ENCODE measurements at regions not wholly inside any gene's neighbourhood (a gene's known extent, or its start where the extent isn't known, plus 50 kb on each side); places are given as distances from the start of the nearest gene placed in this dataset.

DNA sequence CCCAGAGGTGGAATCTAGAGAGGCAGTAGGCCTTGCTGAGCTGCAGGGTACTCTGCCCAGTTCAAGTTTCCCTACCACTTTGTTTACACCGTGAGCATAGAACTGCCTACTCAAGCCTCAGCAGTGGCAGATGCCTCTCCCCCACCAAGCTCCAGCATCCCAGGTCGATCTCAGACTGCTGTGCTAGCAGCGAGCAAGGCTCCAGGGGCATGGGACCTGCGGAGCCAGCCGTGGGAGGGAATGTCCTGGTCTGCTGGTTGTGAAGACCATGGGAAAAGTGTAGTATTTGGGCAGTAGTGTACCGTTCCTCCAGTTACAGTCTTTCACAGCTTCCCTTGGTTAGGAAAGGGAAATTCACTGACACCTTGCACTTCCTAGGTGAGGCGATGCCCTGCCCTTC, 50.6 kb upstream of the FSIP2 start:
- POLR2A ChIA-PET (ENCODE audit: partially characterized antibody): no interaction called here
- Histone ChIP-seq H2AK5ac (ENCODE audit: low read depth, low read length) (no peak overlapping the region), H2BK15ac (ENCODE audit: low read length) (no peak overlapping the region), H3K23me2 (ENCODE audit: low read depth, low read length) (no peaks in the 10 kb centered on the region), H3K4me2 (ENCODE audit: insufficient read depth in 1 of 2, low read depth in 2 of 2, low read length in 2 of 2) (no peak overlapping the region), H2BK5ac (ENCODE audit: low read depth, low read length) (no peak overlapping the region), H3K23ac (ENCODE audit: insufficient read length) (no peak overlapping the region), H2AFZ (ENCODE audit: low read length) (no peak overlapping the region), H3K4me3 (ENCODE audit: extremely low read depth in 1 of 4, insufficient read depth in 2 of 4, low read depth in 3 of 4, low read length in 4 of 4) (no peak overlapping the region), H3K4me1 (replicated peaks in 1 of 4; ENCODE audit: control insufficient read depth in 3 of 4, insufficient read depth in 4 of 4, low read length in 3 of 4) (no peaks in the 10 kb centered on the region), H4K91ac (replicated peaks; ENCODE audit: insufficient read length, low read length) (no peak overlapping the region), H3K27ac (ENCODE audit: low read depth, low read length) (no peak overlapping the region; the same call in 1 of the 2 replicates), H3K9me3 (ENCODE audit: insufficient read depth in 2 of 2, low read depth in 1 of 2, low read length in 1 of 2) (no peaks in the 10 kb centered on the region; a peak in 1 of 4 replicates), H4K5ac (ENCODE audit: insufficient read length, low read depth, low read length) (no peak overlapping the region), H3K79me1 (ENCODE audit: low read depth, low read length) (no peaks in the 10 kb centered on the region), H3K18ac (ENCODE audit: extremely low read depth, low read length) (no peak overlapping the region), H3K14ac (ENCODE audit: insufficient read length) (no peak overlapping the region), H3K9ac (replicated peaks in 1 of 4; ENCODE audit: extremely low read depth in 1 of 4, low read depth in 3 of 4, low read length in 3 of 4) (no peak overlapping the region), H3K56ac (replicated peaks; ENCODE audit: insufficient read length, low read depth, low read length) (no peak overlapping the region), H3K4ac (replicated peaks; ENCODE audit: insufficient read length, low read depth, low read length) (no peak overlapping the region), H2BK20ac (ENCODE audit: low read length) (no peak overlapping the region), H4K8ac (ENCODE audit: extremely low read depth, insufficient read depth, low read length) (no peak overlapping the region), H3K27me3 (replicated peaks in 1 of 4; ENCODE audit: control insufficient read depth in 3 of 4, extremely low read depth in 1 of 4, insufficient read depth in 3 of 4, low read length in 3 of 4) (no peaks in the 10 kb centered on the region), H2BK120ac (replicated peaks; ENCODE audit: low read depth, low read length) (no peak overlapping the region), H4K20me1 (replicated peaks in 1 of 2; ENCODE audit: control insufficient read depth in 1 of 2, insufficient read depth in 2 of 2, low read length in 2 of 2) (no peaks in the 10 kb centered on the region), H2BK12ac (ENCODE audit: low read depth, low read length) (no peak overlapping the region), H3K36me3 (ENCODE audit: control insufficient read depth in 2 of 4, insufficient read depth in 4 of 4, low read length in 3 of 4) (no peaks in the 10 kb centered on the region), H3K79me2 (ENCODE audit: control insufficient read depth in 1 of 2, insufficient read depth in 2 of 2, low read length in 2 of 2) (no peaks in the 10 kb centered on the region)
- DNase-seq (ENCODE audit: low read depth in 1 of 2, low spot score in 2 of 2): no peak
- FAIRE-seq: no peak
- CTCF ChIA-PET (ENCODE audit: partially characterized antibody): no interaction called here
- 97% methylated on average over 7 of the region's 7 CpGs; no CpG with 5 or more reads in 1 of the 2 experiments for WGBS, 2 experiments (ENCODE audit: extremely low coverage in 1 of 2, insufficient coverage in 1 of 2, insufficient read length in 1 of 2, insufficient replicate concordance in 2 of 2, low coverage in 1 of 2, low lambda C conversion rate in 2 of 2, missing lambda C conversion rate in 1 of 2)
- TF ChIP-seq, protein P1, sequence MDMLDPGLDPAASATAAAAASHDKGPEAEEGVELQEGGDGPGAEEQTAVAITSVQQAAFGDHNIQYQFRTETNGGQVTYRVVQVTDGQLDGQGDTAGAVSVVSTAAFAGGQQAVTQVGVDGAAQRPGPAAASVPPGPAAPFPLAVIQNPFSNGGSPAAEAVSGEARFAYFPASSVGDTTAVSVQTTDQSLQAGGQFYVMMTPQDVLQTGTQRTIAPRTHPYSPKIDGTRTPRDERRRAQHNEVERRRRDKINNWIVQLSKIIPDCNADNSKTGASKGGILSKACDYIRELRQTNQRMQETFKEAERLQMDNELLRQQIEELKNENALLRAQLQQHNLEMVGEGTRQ (IDR thresholded peaks at IDR 0.05; ENCODE audit: low read length): no peak
- TF ChIP-seq CBX5 (IDR thresholded peaks at IDR 0.05; ENCODE audit: low read depth, low read length): no peak
- TF ChIP-seq, protein P2, sequence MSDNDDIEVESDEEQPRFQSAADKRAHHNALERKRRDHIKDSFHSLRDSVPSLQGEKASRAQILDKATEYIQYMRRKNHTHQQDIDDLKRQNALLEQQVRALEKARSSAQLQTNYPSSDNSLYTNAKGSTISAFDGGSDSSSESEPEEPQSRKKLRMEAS (IDR thresholded peaks at IDR 0.05): no peak
- no peak for TF ChIP-seq CEBPB (IDR thresholded peaks at IDR 0.05; ENCODE audit: low read depth, low read length)
- TF ChIP-seq SP4 (IDR thresholded peaks at IDR 0.05; ENCODE audit: low read length): no peak
- TF ChIP-seq RAD21 (IDR thresholded peaks at IDR 0.05 in 1 of 2, conservative IDR thresholded peaks at IDR 0.05 in 1 of 2; ENCODE audit: low read depth in 2 of 2, low read length in 2 of 2): no peak
- no peak for TF ChIP-seq HDAC2 (IDR thresholded peaks at IDR 0.05; ENCODE audit: borderline replicate concordance in 1 of 2, low read depth in 2 of 2, low read length in 2 of 2)
- TF ChIP-seq, protein P3, sequence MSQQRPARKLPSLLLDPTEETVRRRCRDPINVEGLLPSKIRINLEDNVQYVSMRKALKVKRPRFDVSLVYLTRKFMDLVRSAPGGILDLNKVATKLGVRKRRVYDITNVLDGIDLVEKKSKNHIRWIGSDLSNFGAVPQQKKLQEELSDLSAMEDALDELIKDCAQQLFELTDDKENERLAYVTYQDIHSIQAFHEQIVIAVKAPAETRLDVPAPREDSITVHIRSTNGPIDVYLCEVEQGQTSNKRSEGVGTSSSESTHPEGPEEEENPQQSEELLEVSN (IDR thresholded peaks at IDR 0.05): no peak
- no peak for TF ChIP-seq SUZ12 (IDR thresholded peaks at IDR 0.05; ENCODE audit: low read length)
- TF ChIP-seq POLR2A (IDR thresholded peaks at IDR 0.05; ENCODE audit: control extremely low read depth in 1 of 2, low read depth in 2 of 2, low read length in 2 of 2): no peak
- TF ChIP-seq GABPA (IDR thresholded peaks at IDR 0.05; ENCODE audit: borderline replicate concordance, insufficient read depth, low read length): no peak
- TF ChIP-seq BRCA1 (IDR thresholded peaks at IDR 0.05; ENCODE audit: low read depth, low read length): no peak
- no peak for TF ChIP-seq KDM4A (IDR thresholded peaks at IDR 0.05; ENCODE audit: low read depth, low read length, severe bottlenecking)

Data from H1 (cell line).